Neural cell (in vitro differentiated cells): ENCODE measurements at regions not wholly inside any gene's neighbourhood (a gene's known extent, or its start where the extent isn't known, plus 50 kb on each side); places are given as distances from the start of the nearest gene placed in this dataset.

ENCODE experiments used
- CTCF ChIP-seq: fragments of 450-650 bp; IDR thresholded peaks from 2 replicates; pipeline ENCODE4 v1.5.1; 2014; ENCODE audit warnings: antibody characterized with exemption, mild to moderate bottlenecking, moderate library complexity; ENCODE audit not compliant: poor library complexity, severe bottlenecking
- POLR2AphosphoS5 ChIP-seq: IDR thresholded peaks from 2 replicates; pipeline ENCODE4 v1.6.1; 2012
- RAD21 ChIP-seq: fragments of 450-650 bp; conservative IDR thresholded peaks from 2 replicates; pipeline ENCODE4 v1.6.1; 2014; ENCODE audit warnings: antibody characterized with exemption, mild to moderate bottlenecking, moderate library complexity
- REST ChIP-seq: IDR thresholded peaks from 2 replicates; pipeline ENCODE4 v1.6.1; 2012; ENCODE audit warnings: borderline replicate concordance

GRCh38 chr16:79966226-79966625, 365.7 kb upstream of the MAF start:
- no peak for TF ChIP-seq RAD21
- no peak for TF ChIP-seq CTCF
- TF ChIP-seq REST = no peak
- no peak for TF ChIP-seq POLR2AphosphoS5
